GM19328 (cell line): ENCODE measurements at regions not wholly inside any gene's neighbourhood (a gene's known extent, or its start where the extent isn't known, plus 50 kb on each side); places are given as distances from the start of the nearest gene placed in this dataset.
"Not testable (repeated sequence)": the region's sequence is repeated elsewhere in the genome, so short reads cannot be mapped to it uniquely, and the experiment has no call there.

ENCODE experiments used
- ATAC-seq: cut with Tn5 transposase; IDR thresholded peaks from one replicate; pipeline ENCODE4 v1.9.1; 2021; ENCODE audit warnings: mild to moderate bottlenecking, moderate library complexity; ENCODE audit not compliant: unreplicated experiment

GRCh38 chr2:208674919-208675318 is 268.3 kb downstream of the PTH2R start:
- no peak for ATAC-seq

GRCh38 chr2:208685929-208686328 is 279.3 kb downstream of the PTH2R start:
- not testable (repeated sequence) for ATAC-seq

GRCh38 chr2:208686665-208687064 is 280.1 kb downstream of the PTH2R start:
- ATAC-seq = no peak

- not testable (repeated sequence) for ATAC-seq
Measured at GRCh38 chr2:208687720-208688119, 281.1 kb downstream of the PTH2R start.

GRCh38 chr2:208698114-208698513 is 291.5 kb downstream of the PTH2R start:
- no peak for ATAC-seq

GRCh38 chr2:208708486-208708885 is 301.9 kb downstream of the PTH2R start:
- no peak for ATAC-seq

- no peak for ATAC-seq
Measured at GRCh38 chr2:208711598-208711997, 305.0 kb downstream of the PTH2R start.

- ATAC-seq = no peak
Measured at GRCh38 chr2:208713066-208713745, 306.6 kb downstream of the PTH2R start.

- ATAC-seq = no peak
Measured at GRCh38 chr2:208718828-208719227, 312.2 kb downstream of the PTH2R start.

GRCh38 chr2:208722731-208723130 is 316.1 kb downstream of the PTH2R start:
- ATAC-seq = no peak

GRCh38 chr2:208725280-208725679 is 318.7 kb downstream of the PTH2R start:
- no peak for ATAC-seq

GRCh38 chr2:208726242-208726641 is 319.6 kb downstream of the PTH2R start:
- ATAC-seq = no peak

GRCh38 chr2:208751663-208752415 is 345.2 kb downstream of the PTH2R start:
- not testable (repeated sequence) for ATAC-seq

- no peak for ATAC-seq
Measured at GRCh38 chr2:208757364-208757763, 350.8 kb downstream of the PTH2R start.

- not testable (repeated sequence) for ATAC-seq
Measured at GRCh38 chr2:208773074-208773473, 366.5 kb downstream of the PTH2R start.

- ATAC-seq = no peak
Measured at GRCh38 chr2:208781166-208781565, 374.6 kb downstream of the PTH2R start.

GRCh38 chr2:208782097-208782496 is 375.5 kb downstream of the PTH2R start:
- no peak for ATAC-seq

GRCh38 chr2:208783184-208783583 is 376.6 kb downstream of the PTH2R start:
- no peak for ATAC-seq

- not testable (repeated sequence) for ATAC-seq
Measured at GRCh38 chr2:208784774-208785173, 378.2 kb downstream of the PTH2R start.

- ATAC-seq = no peak
Measured at GRCh38 chr2:208791257-208791656, 384.7 kb downstream of the PTH2R start.

GRCh38 chr2:208792766-208793165 is 386.2 kb downstream of the PTH2R start:
- no peak for ATAC-seq

- no peak for ATAC-seq
Measured at GRCh38 chr2:208793434-208793833, 386.8 kb downstream of the PTH2R start.
